GM18868 (cell line): ENCODE measurements at regions not wholly inside any gene's neighbourhood (a gene's known extent, or its start where the extent isn't known, plus 50 kb on each side); places are given as distances from the start of the nearest gene placed in this dataset.
A peak's percentile ranks its signal among the peaks of the same experiment; 100 is the strongest.
"Not testable (repeated sequence)": the region's sequence is repeated elsewhere in the genome, so short reads cannot be mapped to it uniquely, and the experiment has no call there.

Experiments
- ATAC-seq: cut with Tn5 transposase; IDR thresholded peaks from one replicate; pipeline ENCODE4 v1.9.1; 2021; ENCODE audit warnings: mild to moderate bottlenecking, moderate library complexity; ENCODE audit not compliant: unreplicated experiment

DNA sequence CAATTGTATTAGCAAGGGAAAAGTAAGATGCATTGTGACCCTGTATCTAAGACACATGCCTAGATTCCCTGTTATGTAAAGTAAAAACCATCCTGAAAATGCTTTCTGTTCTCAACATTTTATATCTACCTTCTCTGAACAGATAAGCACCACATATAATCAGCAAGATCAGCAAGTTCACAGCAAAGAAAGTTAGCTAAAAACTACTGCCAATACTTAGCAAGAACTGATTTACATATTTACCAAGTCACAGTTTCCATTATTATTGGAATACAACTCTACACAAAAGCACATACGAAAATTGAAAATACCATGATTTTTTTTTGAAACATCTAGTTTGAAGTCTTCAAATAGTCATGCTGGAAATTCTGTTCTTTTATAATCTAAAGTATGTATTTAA is 1118.1 kb downstream of the TAF11L14 start:
- no peak for ATAC-seq

- no peak for ATAC-seq
Measured at GRCh38 chr5:18754201-18754600, 1119.9 kb downstream of the TAF11L14 start.

- ATAC-seq: peak; percentile 96
Measured at GRCh38 chr5:18761801-18762200, 1127.5 kb downstream of the TAF11L14 start.

DNA sequence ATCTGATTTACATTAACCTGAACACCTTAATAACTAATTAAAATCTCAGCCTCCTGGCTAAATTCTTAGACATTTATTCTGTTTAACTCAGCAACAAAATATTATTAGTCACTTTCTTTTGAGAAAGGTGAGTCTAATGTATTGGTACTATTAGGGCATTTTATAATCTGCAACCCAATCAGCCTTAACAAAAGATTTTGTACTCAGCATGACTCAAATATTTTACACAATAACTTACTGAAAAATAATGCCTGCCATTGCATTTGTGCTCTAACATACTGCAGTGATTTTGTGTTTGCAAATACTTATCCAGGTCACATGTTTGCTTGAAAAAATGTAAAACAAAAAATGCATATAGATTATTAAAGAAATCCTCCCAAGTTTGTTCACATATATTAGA is 1129.9 kb downstream of the TAF11L14 start:
- ATAC-seq: no peak

- ATAC-seq: no peak
Measured at GRCh38 chr5:18765304-18765703, 1131.0 kb downstream of the TAF11L14 start.

DNA sequence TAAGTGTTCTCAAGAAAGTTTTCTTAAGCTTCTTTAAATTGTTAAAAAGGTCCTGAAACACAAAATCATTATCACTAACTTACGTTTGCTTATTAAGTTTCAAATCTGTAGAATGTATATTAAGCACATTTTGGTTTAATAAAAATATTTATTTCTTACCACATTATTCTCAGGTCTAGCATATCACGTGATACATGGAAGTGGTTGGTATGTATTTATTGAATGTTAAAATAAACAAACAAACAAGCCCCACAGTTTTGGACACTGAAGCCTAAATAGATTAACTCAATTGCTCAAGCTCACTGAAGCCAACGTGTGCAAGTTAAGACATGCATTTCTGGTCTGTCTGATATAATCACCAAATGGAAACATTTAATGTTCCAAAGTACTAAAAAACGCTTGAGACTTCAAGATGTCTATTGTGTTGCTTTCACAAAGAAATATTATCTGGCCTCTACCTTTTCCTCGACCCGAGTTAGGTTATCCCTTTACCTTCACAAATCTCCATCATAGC is 1136.9 kb downstream of the TAF11L14 start:
- no peak for ATAC-seq

GRCh38 chr5:18772475-18772874 is 1138.2 kb downstream of the TAF11L14 start:
- ATAC-seq: peak; percentile 84

DNA sequence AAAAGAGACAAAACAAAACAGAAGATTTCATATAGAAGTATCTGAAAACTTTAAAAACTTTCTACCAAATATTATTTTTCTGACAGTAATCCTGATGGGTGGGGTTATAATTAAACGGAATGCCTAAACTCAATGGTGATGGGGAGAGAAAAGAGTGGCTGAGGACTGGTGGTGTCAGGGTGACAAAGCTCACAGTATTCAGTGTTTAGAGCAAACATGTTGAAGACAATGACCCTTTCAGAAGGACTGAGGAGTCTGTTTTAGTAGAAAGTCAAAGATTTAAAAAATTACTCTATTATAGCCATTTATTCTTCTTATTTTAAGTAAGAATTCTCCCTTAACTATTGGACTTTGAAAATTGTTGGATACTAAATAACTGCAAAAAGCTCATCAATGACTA is 1144.0 kb downstream of the TAF11L14 start:
- ATAC-seq: no peak

GRCh38 chr5:18789218-18789998 is 1155.1 kb downstream of the TAF11L14 start:
- no peak for ATAC-seq

DNA sequence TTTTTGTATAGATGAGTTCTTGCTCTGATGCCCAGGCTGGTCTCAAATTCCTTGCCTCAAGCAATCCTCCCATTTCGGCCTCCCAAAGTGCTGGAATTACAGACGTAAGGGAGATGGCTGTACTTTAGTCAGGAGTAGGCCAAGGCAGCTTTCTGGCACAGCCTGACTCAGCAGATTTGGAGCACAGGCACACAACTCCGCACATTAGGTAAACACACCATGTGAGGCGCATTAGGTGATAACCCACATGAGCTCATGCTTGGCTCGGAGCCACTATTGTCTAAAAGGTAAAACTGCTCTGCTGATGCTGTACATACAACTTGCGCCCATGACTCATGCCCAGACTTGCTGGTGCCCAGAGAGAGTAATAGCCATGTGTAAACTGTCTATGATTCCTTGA is 1157.9 kb downstream of the TAF11L14 start:
- ATAC-seq: no peak

DNA sequence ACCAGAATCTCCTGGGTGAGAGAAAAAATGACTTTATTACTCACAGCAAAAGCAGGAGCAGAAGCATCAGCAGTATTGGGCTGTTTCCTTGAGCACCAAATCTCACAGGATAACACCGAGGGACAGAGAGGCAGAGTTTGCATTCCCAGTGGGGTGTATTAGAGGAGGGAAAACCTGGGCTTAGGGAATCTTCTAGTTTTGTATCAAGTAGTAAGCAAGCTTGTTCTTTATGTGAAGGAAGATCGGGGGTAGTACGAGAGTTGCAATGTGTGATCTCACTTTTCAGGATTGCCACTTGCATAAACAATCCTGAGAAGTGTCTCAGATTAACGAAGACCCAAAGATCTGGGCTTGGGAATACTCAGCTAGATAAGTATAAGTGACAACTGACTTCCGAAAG is 1163.0 kb downstream of the TAF11L14 start:
- no peak for ATAC-seq

DNA sequence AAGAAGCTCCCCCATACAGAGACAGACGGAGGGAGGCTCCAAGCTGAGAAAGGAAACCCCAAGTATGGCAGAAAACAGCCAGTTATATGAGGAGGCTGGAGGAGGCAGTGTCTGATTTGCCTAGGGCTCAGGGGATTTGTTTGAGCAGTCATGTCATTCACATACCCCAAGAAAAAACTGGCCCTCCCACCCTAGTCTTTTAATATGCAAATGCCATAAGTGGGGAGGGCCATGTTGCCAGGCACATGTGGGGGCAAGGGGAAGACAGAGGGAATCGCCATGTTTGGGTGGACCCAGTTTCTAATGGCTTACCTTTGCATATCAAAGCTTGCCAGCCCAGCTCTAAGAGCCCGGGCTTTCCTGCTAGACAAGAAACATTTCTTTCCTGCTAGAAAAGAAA is 1163.8 kb downstream of the TAF11L14 start:
- no peak for ATAC-seq

DNA sequence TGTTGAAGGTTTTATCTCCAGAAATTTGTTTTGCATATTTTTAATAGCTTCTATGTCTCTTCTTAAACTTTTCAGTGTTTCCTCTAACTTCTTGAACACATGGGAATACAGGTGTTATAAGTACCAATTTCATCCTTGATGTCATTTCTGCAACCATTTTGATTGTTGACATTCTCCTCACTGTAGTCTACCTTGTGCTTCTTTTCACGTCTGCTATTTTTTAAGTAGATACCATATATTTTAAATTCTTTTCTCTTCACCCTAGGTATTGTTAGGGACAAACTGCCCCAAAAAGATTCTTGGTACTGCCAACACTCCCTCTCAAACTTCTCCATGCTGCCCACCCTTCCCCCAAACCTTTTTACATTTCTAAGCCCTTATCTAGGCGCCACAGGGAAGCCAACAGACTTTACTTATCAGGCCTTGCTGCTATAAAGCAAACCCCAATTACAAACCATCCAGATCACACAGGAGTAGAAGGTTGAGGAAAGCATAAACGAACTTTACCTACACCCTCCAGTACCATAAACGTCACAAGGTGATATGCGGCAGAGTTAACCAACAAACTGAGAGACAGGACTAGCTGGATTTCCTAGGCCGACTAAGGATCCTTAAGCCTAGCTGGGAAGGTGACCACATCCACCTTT is 1165.3 kb downstream of the TAF11L14 start:
- no peak for ATAC-seq

DNA sequence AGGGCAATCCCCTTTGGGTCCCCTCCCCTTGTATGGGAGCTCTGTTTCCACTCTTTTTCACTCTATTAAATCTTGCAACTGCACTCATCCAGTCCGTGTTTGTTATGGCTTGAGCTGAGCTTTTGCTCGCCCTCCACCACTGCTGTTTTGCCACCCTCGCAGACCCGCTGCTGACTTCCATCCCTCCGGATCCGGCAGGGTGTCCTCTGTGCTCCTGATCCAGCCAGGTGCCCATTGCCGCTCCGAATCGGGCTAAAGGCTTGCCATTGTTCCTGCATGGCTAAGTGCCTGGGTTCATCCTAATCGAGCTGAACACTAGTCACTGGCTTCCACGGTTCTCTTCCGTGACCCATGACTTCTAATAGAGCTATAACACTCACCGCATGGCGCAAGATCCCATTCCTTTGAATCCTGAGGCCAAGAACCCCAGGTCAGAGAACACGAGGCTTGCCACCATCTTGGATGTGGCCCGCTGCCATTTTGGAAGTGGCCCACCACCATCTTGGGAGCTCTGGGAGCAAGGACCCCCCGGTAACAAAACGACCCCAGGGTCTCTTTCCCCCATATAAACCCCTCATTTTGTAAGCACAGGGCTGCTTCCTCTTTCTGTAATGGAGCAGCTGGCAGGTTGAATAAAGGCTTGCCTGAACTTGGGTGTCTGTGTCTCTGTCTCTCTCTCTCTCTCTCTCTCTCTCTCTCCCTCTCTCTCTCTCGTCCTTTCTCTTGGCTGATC is 1166.2 kb downstream of the TAF11L14 start:
- no peak for ATAC-seq

GRCh38 chr5:18801413-18801812 is 1167.2 kb downstream of the TAF11L14 start:
- ATAC-seq: not testable (repeated sequence)

DNA sequence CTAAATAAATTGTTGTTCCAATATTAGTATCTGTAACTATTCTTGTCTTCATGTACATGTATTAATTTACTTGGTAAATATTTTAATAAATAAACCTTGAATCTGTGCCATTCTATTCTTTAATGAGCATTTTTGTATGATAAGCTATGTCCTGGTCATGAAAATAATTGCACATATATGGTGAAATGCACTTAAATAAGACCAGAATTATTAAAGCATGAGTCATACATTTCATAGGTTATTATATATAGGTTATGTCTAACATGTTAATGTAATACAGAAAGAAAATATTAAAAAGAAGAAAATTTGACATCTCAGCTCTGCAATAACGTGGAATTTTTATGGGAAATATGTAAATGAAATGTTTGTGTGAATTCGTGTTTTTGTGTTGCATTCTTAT is 1168.1 kb downstream of the TAF11L14 start:
- ATAC-seq: no peak

GRCh38 chr5:18805376-18805775 is 1171.1 kb downstream of the TAF11L14 start:
- ATAC-seq: no peak

- ATAC-seq: no peak
Measured at GRCh38 chr5:18807256-18808149, 1173.2 kb downstream of the TAF11L14 start.

- no peak for ATAC-seq
Measured at GRCh38 chr5:18811661-18812060, 1176.3 kb downstream of the CDH18 start.

DNA sequence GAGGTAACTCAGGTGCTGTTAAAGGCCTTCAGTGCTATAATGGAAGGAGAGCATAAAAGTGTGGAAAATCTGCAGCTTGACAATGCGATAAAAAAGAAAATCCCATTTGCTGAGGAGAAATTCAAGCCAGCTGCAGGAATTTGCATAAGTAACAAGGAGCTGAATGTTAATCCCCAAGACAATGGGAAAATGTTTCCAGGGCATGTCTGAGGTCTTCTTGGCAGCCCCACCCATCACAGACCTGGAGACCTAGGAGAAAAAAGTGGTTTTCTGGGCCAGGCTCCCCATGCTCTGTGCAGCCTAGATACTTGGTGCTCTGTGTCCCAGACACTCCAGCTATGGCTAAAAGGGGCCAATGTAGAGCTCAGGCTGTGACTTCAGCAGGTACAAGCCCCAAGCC is 1159.6 kb downstream of the CDH18 start:
- no peak for ATAC-seq

- no peak for ATAC-seq
Measured at GRCh38 chr5:18829539-18829938, 1158.5 kb downstream of the CDH18 start.
